OCI-M2 (cell line): ENCODE measurements at regions not wholly inside any gene's neighbourhood (a gene's known extent, or its start where the extent isn't known, plus 50 kb on each side); places are given as distances from the start of the nearest gene placed in this dataset.
"Not testable (repeated sequence)": the region's sequence is repeated elsewhere in the genome, so short reads cannot be mapped to it uniquely, and the experiment has no call there.

ENCODE experiments used
- DNase-seq: peaks from one replicate; lab custom pipeline; 2025; ENCODE audit not compliant: unreplicated experiment; lab: John Stamatoyannopoulos, UW

GRCh38 chr13:64160479-64160878, 2744.8 kb upstream of the PCDH20 start:
- DNase-seq, result no peak

- DNase-seq, result no peak
These were observed 2743.3 kb upstream of the PCDH20 start for GRCh38 chr13:64158908-64159307.

- DNase-seq, result no peak
These were observed 2738.9 kb upstream of the PCDH20 start for GRCh38 chr13:64154514-64154913.

GRCh38 chr13:64130600-64130999, 2715.0 kb upstream of the PCDH20 start:
- DNase-seq, result no peak

- no peak for DNase-seq
These were observed 2714.5 kb upstream of the PCDH20 start for GRCh38 chr13:64130171-64130570.

- DNase-seq, result no peak
These were observed 2712.2 kb upstream of the PCDH20 start for GRCh38 chr13:64127856-64128255.

- DNase-seq, result no peak
These were observed 2711.5 kb upstream of the PCDH20 start for GRCh38 chr13:64127192-64127591.

- not testable (repeated sequence) for DNase-seq
These were observed 2705.5 kb upstream of the PCDH20 start for GRCh38 chr13:64121023-64121709.

GRCh38 chr13:64099994-64100393, 2684.3 kb upstream of the PCDH20 start:
- no peak for DNase-seq

GRCh38 chr13:64090311-64090710, 2674.7 kb upstream of the PCDH20 start:
- no peak for DNase-seq

GRCh38 chr13:64088491-64088890, 2672.8 kb upstream of the PCDH20 start:
- no peak for DNase-seq

- DNase-seq, result no peak
These were observed 2672.0 kb upstream of the PCDH20 start for GRCh38 chr13:64087624-64088023.

GRCh38 chr13:64083811-64084210, 2668.2 kb upstream of the PCDH20 start:
- DNase-seq, result no peak

- no peak for DNase-seq
These were observed 2667.7 kb upstream of the PCDH20 start for GRCh38 chr13:64083396-64083795.

GRCh38 chr13:64078480-64078936, 2662.9 kb upstream of the PCDH20 start:
- no peak for DNase-seq

GRCh38 chr13:64078025-64078424, 2662.4 kb upstream of the PCDH20 start:
- DNase-seq, result no peak

GRCh38 chr13:64077132-64077835, 2661.6 kb upstream of the PCDH20 start:
- DNase-seq, result not testable (repeated sequence)

GRCh38 chr13:64075543-64076271, 2660.1 kb upstream of the PCDH20 start:
- no peak for DNase-seq

GRCh38 chr13:64074971-64075474, 2659.4 kb upstream of the PCDH20 start:
- no peak for DNase-seq

- no peak for DNase-seq
These were observed 2657.6 kb upstream of the PCDH20 start for GRCh38 chr13:64073203-64073602.

GRCh38 chr13:64071352-64071751, 2655.7 kb upstream of the PCDH20 start:
- DNase-seq, result no peak

- no peak for DNase-seq
These were observed 2654.2 kb upstream of the PCDH20 start for GRCh38 chr13:64069892-64070291.
